ENCODE measurements at regions not wholly inside any gene's neighbourhood (a gene's known extent, or its start where the extent isn't known, plus 50 kb on each side); places are given as distances from the start of the nearest gene placed in this dataset.
"Not testable (repeated sequence)": the region's sequence is repeated elsewhere in the genome, so short reads cannot be mapped to it uniquely, and the experiment has no call there.

GRCh38 chr7:9504678-9505077, 1071.3 kb downstream of the NXPH1 start:
- DNase-seq (ENCODE audit: low read depth, low spot score), result no peak

GRCh38 chr7:9505516-9505915, 1072.1 kb downstream of the NXPH1 start:
- DNase-seq (ENCODE audit: low read depth, low spot score), result no peak

GRCh38 chr7:9507290-9507689, 1073.9 kb downstream of the NXPH1 start:
- peak; percentile 66 for DNase-seq (ENCODE audit: low read depth, low spot score)

- DNase-seq (ENCODE audit: low read depth, low spot score), result no peak
Observed at GRCh38 chr7:9516662-9517061, 1083.3 kb downstream of the NXPH1 start.

- no peak for DNase-seq (ENCODE audit: low read depth, low spot score)
Observed at GRCh38 chr7:9523579-9523978, 1090.2 kb downstream of the NXPH1 start.

- DNase-seq (ENCODE audit: low read depth, low spot score), result not testable (repeated sequence)
Observed at GRCh38 chr7:9552431-9552830, 1119.0 kb downstream of the NXPH1 start.

- DNase-seq (ENCODE audit: low read depth, low spot score), result no peak
Observed at GRCh38 chr7:9557853-9558252, 1124.4 kb downstream of the NXPH1 start.

GRCh38 chr7:9575716-9576115, 1142.3 kb downstream of the NXPH1 start:
- no peak for DNase-seq (ENCODE audit: low read depth, low spot score)

- DNase-seq (ENCODE audit: low read depth, low spot score), result no peak
Observed at GRCh38 chr7:9582824-9583223, 1149.4 kb downstream of the NXPH1 start.

- no peak for DNase-seq (ENCODE audit: low read depth, low spot score)
Observed at GRCh38 chr7:9598411-9598810, 1165.0 kb downstream of the NXPH1 start.

GRCh38 chr7:9600974-9601373, 1167.6 kb downstream of the NXPH1 start:
- DNase-seq (ENCODE audit: low read depth, low spot score), result no peak

- no peak for DNase-seq (ENCODE audit: low read depth, low spot score)
Observed at GRCh38 chr7:9603291-9603690, 1169.9 kb downstream of the NXPH1 start.

- peak; percentile 34 for DNase-seq (ENCODE audit: low read depth, low spot score)
Observed at GRCh38 chr7:9608560-9608959, 1175.2 kb downstream of the NXPH1 start.

- not testable (repeated sequence) for DNase-seq (ENCODE audit: low read depth, low spot score)
Observed at GRCh38 chr7:9620899-9621298, 1187.5 kb downstream of the NXPH1 start.

GRCh38 chr7:9621306-9621902, 1188.0 kb downstream of the NXPH1 start:
- DNase-seq (ENCODE audit: low read depth, low spot score), result not testable (repeated sequence)

GRCh38 chr7:9621927-9622326, 1188.5 kb downstream of the NXPH1 start:
- DNase-seq (ENCODE audit: low read depth, low spot score), result no peak

GRCh38 chr7:9625953-9626352, 1192.5 kb downstream of the NXPH1 start:
- no peak for DNase-seq (ENCODE audit: low read depth, low spot score)

- DNase-seq (ENCODE audit: low read depth, low spot score), result peak; percentile 83
Observed at GRCh38 chr7:9645756-9646155, 1212.3 kb downstream of the NXPH1 start.

- peak; percentile 17 for DNase-seq (ENCODE audit: low read depth, low spot score)
Observed at GRCh38 chr7:9657257-9657656, 1223.8 kb downstream of the NXPH1 start.

GRCh38 chr7:9671979-9672917, 1238.8 kb downstream of the NXPH1 start:
- DNase-seq (ENCODE audit: low read depth, low spot score), result no peak

GRCh38 chr7:9680713-9681112, 1247.3 kb downstream of the NXPH1 start:
- no peak for DNase-seq (ENCODE audit: low read depth, low spot score)

- DNase-seq (ENCODE audit: low read depth, low spot score), result no peak
Observed at GRCh38 chr7:9681284-9681683, 1247.9 kb downstream of the NXPH1 start.

- peak; percentile 5 for DNase-seq (ENCODE audit: low read depth, low spot score)
Observed at GRCh38 chr7:9691286-9691685, 1257.9 kb downstream of the NXPH1 start.
